Uterus (tissue), 3 donors: ENCODE measurements at regions not wholly inside any gene's neighbourhood (a gene's known extent, or its start where the extent isn't known, plus 50 kb on each side); places are given as distances from the start of the nearest gene placed in this dataset.

Source experiments
- DNase-seq, 2 donors: peaks; one replicate each; pipeline ENCODE4 v3.0.0-alpha.2; 2019 to 2020
- H3K27ac ChIP-seq, 2 donors: fragments of 200-600 bp; sonication (generic); 1 replicate in 1 of 2; 2 replicates in 1 of 2; pipeline ENCODE4 v1.5.1; 2016 to 2018
- H3K27me3 ChIP-seq, 2 donors: fragments of 200-600 bp; sonication (generic); one replicate each; pipeline ENCODE4 v1.5.1; 2018 to 2019; ENCODE audit warnings: control low read depth in 1 of 2
- H3K36me3 ChIP-seq, 2 donors: fragments of 200-600 bp; sonication (generic); one replicate each; pipeline ENCODE4 v1.5.1; 2019; ENCODE audit warnings: control low read depth in 1 of 2
- H3K4me1 ChIP-seq, 2 donors: fragments of 200-600 bp; sonication (generic); one replicate each; pipeline ENCODE4 v1.5.1; 2018 to 2019; ENCODE audit warnings: control low read depth in 1 of 2
- H3K4me3 ChIP-seq, 2 donors: fragments of 200-600 bp; sonication (generic); 1 replicate in 1 of 2; 2 replicates in 1 of 2; pipeline ENCODE4 v1.5.1; 2018 to 2019; ENCODE audit warnings: mild to moderate bottlenecking in 1 of 2
- H3K9me3 ChIP-seq, 2 donors: fragments of 200-600 bp; sonication (generic); one replicate each; pipeline ENCODE4 v1.5.1; 2019; ENCODE audit warnings: control low read depth in 1 of 2
- POLR2A ChIP-seq, 2 donors: fragments of 450-650 bp; IDR thresholded peaks; one replicate each; pipeline ENCODE4 v1.6.1; 2016; ENCODE audit warnings: antibody characterized with exemption in 2 of 2, mild to moderate bottlenecking in 1 of 2, moderate library complexity in 1 of 2
- intact Hi-C: fragments of 100-400 bp; cut with DNase I; formaldehyde crosslinking; loops from one replicate; pipeline ENCODE4 v1.15.1; 2023; ENCODE audit warnings: low total_unique reads
- TF ChIP-seq, protein P1 (sequence below), 4 experiments: fragments of 200-600 bp in 2 of 4; fragments of 450-650 bp in 2 of 4; sonication (generic) in 2 of 4; IDR thresholded peaks; one replicate each; pipeline ENCODE4 v1.5.1; 2016 to 2019; ENCODE audit warnings: antibody characterized with exemption in 4 of 4, mild to moderate bottlenecking in 2 of 4, moderate library complexity in 1 of 4
- donor health status: DM: yes; HTN: yes; CAD: no.

DNA sequence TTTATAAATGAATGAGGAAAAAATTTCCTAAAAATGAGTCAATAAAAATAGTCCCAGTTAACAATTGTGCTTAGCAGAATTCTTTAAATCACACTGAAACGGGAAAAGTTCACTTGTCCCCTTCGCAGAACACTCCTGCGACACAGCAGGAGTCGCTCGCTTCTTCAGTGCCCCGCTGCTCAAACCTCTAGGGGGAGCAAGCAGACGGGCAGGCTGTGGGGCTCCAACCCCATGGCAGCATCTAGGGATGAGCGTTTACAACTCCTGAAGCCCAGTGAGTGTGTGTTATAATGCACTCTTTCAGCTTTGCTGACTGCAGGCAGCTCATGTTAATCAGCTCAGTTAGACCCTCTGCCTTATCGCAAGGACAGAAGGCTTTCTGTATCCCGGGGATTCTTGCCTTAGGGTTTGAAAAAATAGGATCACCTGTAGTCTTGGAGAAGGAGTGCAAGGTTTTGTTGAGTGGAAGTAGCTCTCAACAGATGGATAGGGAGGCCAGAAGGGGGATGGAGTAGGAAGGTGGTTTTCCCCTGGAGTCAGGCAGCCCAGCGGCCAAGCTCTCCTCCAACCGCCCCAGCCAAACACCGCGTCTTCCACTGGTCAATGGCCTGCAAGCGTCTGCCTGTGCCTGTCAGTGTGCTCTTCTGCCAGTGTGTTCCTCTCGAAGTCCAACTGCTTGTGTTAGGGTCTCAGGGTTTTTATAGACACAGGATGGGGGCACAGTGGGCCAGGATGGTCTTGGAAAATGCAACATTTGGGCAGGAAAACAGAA is 1977.7 kb upstream of the LRRTM1 start:
- no peaks in the 10 kb centered on the region for H3K27me3 ChIP-seq
- no peak overlapping the region for H3K27ac ChIP-seq
- no peak for TF ChIP-seq POLR2A (IDR thresholded peaks at IDR 0.05)
- TF ChIP-seq, protein P1, sequence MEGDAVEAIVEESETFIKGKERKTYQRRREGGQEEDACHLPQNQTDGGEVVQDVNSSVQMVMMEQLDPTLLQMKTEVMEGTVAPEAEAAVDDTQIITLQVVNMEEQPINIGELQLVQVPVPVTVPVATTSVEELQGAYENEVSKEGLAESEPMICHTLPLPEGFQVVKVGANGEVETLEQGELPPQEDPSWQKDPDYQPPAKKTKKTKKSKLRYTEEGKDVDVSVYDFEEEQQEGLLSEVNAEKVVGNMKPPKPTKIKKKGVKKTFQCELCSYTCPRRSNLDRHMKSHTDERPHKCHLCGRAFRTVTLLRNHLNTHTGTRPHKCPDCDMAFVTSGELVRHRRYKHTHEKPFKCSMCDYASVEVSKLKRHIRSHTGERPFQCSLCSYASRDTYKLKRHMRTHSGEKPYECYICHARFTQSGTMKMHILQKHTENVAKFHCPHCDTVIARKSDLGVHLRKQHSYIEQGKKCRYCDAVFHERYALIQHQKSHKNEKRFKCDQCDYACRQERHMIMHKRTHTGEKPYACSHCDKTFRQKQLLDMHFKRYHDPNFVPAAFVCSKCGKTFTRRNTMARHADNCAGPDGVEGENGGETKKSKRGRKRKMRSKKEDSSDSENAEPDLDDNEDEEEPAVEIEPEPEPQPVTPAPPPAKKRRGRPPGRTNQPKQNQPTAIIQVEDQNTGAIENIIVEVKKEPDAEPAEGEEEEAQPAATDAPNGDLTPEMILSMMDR (IDR thresholded peaks at IDR 0.05) = no peak
- H3K4me1 ChIP-seq = no peaks in the 10 kb centered on the region
- no peaks in the 10 kb centered on the region for H3K9me3 ChIP-seq
- no peak for DNase-seq
- intact Hi-C loops = no loop called here
- H3K36me3 ChIP-seq = no peaks in the 10 kb centered on the region
- H3K4me3 ChIP-seq = no peak overlapping the region

DNA sequence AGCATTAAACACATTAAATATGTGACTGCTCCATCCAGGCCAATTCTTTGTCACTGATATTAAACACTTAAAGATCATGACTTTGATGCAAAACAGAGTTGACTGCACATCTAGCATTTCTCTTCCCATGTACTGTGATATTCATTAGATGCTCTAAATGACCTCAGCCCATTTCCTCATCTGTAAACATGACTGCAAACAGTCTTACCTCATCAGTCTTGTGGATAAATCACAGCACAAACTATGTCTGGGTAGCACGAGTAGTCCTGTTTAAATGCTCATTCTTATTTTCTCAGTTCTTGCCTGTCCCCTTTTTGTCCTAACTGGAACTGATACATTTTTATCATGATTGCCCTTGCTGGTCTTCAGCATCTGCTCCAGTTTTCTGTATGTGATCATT is 1974.8 kb upstream of the LRRTM1 start:
- H3K27ac ChIP-seq = no peak overlapping the region
- H3K36me3 ChIP-seq = no peaks in the 10 kb centered on the region
- H3K4me1 ChIP-seq = no peaks in the 10 kb centered on the region
- TF ChIP-seq, protein P1 (IDR thresholded peaks at IDR 0.05) = no peak
- no peak for TF ChIP-seq POLR2A (IDR thresholded peaks at IDR 0.05)
- no peaks in the 10 kb centered on the region for H3K9me3 ChIP-seq
- H3K4me3 ChIP-seq = no peak overlapping the region
- H3K27me3 ChIP-seq = no peaks in the 10 kb centered on the region
- intact Hi-C loops = no loop called here
- DNase-seq = no peak

GRCh38 chr2:82278416-82278815 is 1973.9 kb upstream of the LRRTM1 start:
- no peak for TF ChIP-seq POLR2A (IDR thresholded peaks at IDR 0.05)
- TF ChIP-seq, protein P1 (IDR thresholded peaks at IDR 0.05) = no peak
- no peaks in the 10 kb centered on the region for H3K4me1 ChIP-seq
- no peak overlapping the region for H3K27ac ChIP-seq
- H3K4me3 ChIP-seq = no peak overlapping the region
- H3K36me3 ChIP-seq = no peaks in the 10 kb centered on the region
- no peak for DNase-seq
- intact Hi-C loops = no loop called here
- H3K9me3 ChIP-seq = no peaks in the 10 kb centered on the region
- no peaks in the 10 kb centered on the region for H3K27me3 ChIP-seq

DNA sequence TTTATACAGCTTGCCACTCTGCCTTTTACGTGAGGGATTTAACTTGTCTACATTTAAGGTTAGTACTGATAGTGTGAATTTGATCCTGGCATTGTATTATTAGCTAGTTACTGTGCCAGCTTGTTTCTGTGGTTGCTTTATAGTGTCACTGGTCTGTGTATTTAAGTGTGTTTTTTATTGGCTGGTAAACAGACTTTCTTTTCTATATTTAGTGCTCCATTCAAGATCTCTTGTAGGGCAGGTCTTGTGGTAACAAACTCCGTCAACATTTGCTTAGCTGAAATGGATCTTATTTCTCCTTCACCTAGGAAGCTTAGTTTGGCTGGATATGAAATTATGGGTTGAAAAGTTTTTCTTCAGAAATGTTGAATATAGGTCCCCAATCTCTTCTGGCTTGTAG is 1971.0 kb upstream of the LRRTM1 start:
- Histone ChIP-seq H3K27me3 (no peaks in the 10 kb centered on the region), H3K4me3 (no peak overlapping the region), H3K4me1 (no peaks in the 10 kb centered on the region), H3K9me3 (no peaks in the 10 kb centered on the region), H3K36me3 (no peaks in the 10 kb centered on the region), H3K27ac (no peak overlapping the region)
- DNase-seq = no peak
- intact Hi-C loops = no loop called here
- TF ChIP-seq POLR2A (IDR thresholded peaks at IDR 0.05) = no peak
- TF ChIP-seq, protein P1 (IDR thresholded peaks at IDR 0.05) = no peak

DNA sequence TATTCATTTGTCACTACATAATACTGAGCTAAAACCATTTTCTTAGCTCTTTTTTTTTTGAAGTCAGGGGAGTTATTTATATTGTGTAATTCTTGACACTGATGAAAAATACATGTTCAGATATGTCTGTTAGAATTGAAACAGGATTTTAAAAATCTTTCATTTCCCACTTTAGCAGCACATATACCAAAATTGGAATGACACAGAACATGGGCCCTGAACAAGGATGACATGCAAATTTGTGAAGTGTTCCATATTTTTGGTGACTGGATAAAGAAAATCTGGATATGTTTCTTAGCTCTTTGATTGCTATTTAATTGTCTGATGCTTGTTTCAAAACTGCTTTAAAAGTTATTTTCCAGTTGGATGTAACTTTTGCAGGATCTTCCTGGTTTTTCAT is 1963.9 kb upstream of the LRRTM1 start:
- no peak for TF ChIP-seq POLR2A (IDR thresholded peaks at IDR 0.05)
- TF ChIP-seq, protein P1 (IDR thresholded peaks at IDR 0.05) = no peak
- intact Hi-C loops = no loop called here
- DNase-seq = no peak

More for the DNA sequence above, 1963.9 kb upstream of the LRRTM1 start:
- Histone ChIP-seq H3K4me1 (no peaks in the 10 kb centered on the region), H3K27me3 (no peaks in the 10 kb centered on the region), H3K36me3 (no peaks in the 10 kb centered on the region), H3K27ac (no peak overlapping the region), H3K9me3 (no peaks in the 10 kb centered on the region), H3K4me3 (no peak overlapping the region)
